ENCODE measurements at regions not wholly inside any gene's neighbourhood (a gene's known extent, or its start where the extent isn't known, plus 50 kb on each side); places are given as distances from the start of the nearest gene placed in this dataset.
A peak's percentile ranks its signal among the peaks of the same experiment; 100 is the strongest.
"Not testable (repeated sequence)": the region's sequence is repeated elsewhere in the genome, so short reads cannot be mapped to it uniquely, and the experiment has no call there.

GRCh38 chr6:120373185-120373584 is 961.1 kb downstream of the TBC1D32 start (continued):
- TF ChIP-seq USF1 (CRISPR knock-in tag; IDR thresholded peaks at IDR 0.05) (no peak), ZNF671 (CRISPR knock-in tag; IDR thresholded peaks at IDR 0.05) (no peak), TEAD4 (CRISPR knock-in tag; IDR thresholded peaks at IDR 0.05) (no peak)

- peaks cover 12% of the 10 kb centered on the region for H3K4me1 Mint-ChIP-seq
- peaks cover 34% of the 10 kb centered on the region for H3K9me3 Mint-ChIP-seq
- DNase-seq (ENCODE audit: low spot score) (peak; percentile 66), ATAC-seq (peak; percentile 81)
- no peak overlapping the region for H3K4me3 Mint-ChIP-seq
- TF ChIP-seq ETV6 (CRISPR knock-in tag; IDR thresholded peaks at IDR 0.05), result no peak
- no peak for TF ChIP-seq SP1 (CRISPR knock-in tag; conservative IDR thresholded peaks at IDR 0.05)
- no peak for TF ChIP-seq GTF2I (CRISPR knock-in tag; conservative IDR thresholded peaks at IDR 0.05)
- TF ChIP-seq E2F5 (CRISPR knock-in tag; IDR thresholded peaks at IDR 0.05), result no peak
- no peak for TF ChIP-seq TEAD4 (CRISPR knock-in tag; IDR thresholded peaks at IDR 0.05)
- no peak for TF ChIP-seq MLX (CRISPR knock-in tag; IDR thresholded peaks at IDR 0.05)
- TF ChIP-seq ZNF396 (CRISPR knock-in tag; IDR thresholded peaks at IDR 0.05; ENCODE audit: borderline replicate concordance), result no peak
- no peak for TF ChIP-seq GRHL2 (CRISPR knock-in tag; IDR thresholded peaks at IDR 0.05; ENCODE audit: insufficient replicate concordance, severe bottlenecking)
- TF ChIP-seq ZSCAN18 (CRISPR knock-in tag; IDR thresholded peaks at IDR 0.05), result no peak
- TF ChIP-seq PREB (CRISPR knock-in tag; IDR thresholded peaks at IDR 0.05; ENCODE audit: borderline replicate concordance), result no peak
- CTCF ChIA-PET, result no interaction called here
- H3K27me3 Mint-ChIP-seq (ENCODE audit: low read depth), result peaks cover 1% of the 10 kb centered on the region
- H3K27ac Mint-ChIP-seq, result no peak overlapping the region
- H3K36me3 Mint-ChIP-seq, result peaks cover 31% of the 10 kb centered on the region
- POLR2A ChIA-PET, result no interaction called here
Measured at GRCh38 chr6:120363429-120363828, 970.9 kb downstream of the TBC1D32 start.

- H3K27me3 Mint-ChIP-seq (ENCODE audit: low read depth); CTCF ChIA-PET; ATAC-seq; POLR2A ChIA-PET; H3K27ac Mint-ChIP-seq; H3K4me3 Mint-ChIP-seq: not testable (repeated sequence)
- peaks cover 40% of the 10 kb centered on the region for H3K36me3 Mint-ChIP-seq
- DNase-seq (ENCODE audit: low spot score), result peak; percentile 15
- peaks cover 55% of the 10 kb centered on the region for H3K9me3 Mint-ChIP-seq
- H3K4me1 Mint-ChIP-seq, result peaks cover 14% of the 10 kb centered on the region
Measured at GRCh38 chr6:120358535-120358934, 975.7 kb downstream of the TBC1D32 start.

GRCh38 chr6:120357447-120357846 is 976.8 kb downstream of the TBC1D32 start:
- POLR2A ChIA-PET, result no interaction called here
- Mint-ChIP-seq H3K4me1 (peaks cover 14% of the 10 kb centered on the region), H3K4me3 (no peak overlapping the region), H3K36me3 (peaks cover 36% of the 10 kb centered on the region), H3K27me3 (ENCODE audit: low read depth) (peaks cover 4% of the 10 kb centered on the region; the same call in 1 of the 2 replicates), H3K9me3 (peaks cover 50% of the 10 kb centered on the region), H3K27ac (no peak overlapping the region)
- ATAC-seq (no peak), DNase-seq (ENCODE audit: low spot score) (no peak)
- CTCF ChIA-PET, result no interaction called here
- TF ChIP-seq MAX (CRISPR knock-in tag; IDR thresholded peaks at IDR 0.05), result no peak
- TF ChIP-seq STAT6 (CRISPR knock-in tag; conservative IDR thresholded peaks at IDR 0.05; ENCODE audit: low read depth), result no peak
- no peak for TF ChIP-seq ATF2 (CRISPR knock-in tag; IDR thresholded peaks at IDR 0.05; ENCODE audit: borderline replicate concordance, low read depth)
- TF ChIP-seq ESRRA (CRISPR knock-in tag; IDR thresholded peaks at IDR 0.05; ENCODE audit: borderline replicate concordance), result no peak
- TF ChIP-seq EMX1 (CRISPR knock-in tag; IDR thresholded peaks at IDR 0.05), result no peak
- TF ChIP-seq NFYB (CRISPR knock-in tag; conservative IDR thresholded peaks at IDR 0.05; ENCODE audit: low read depth), result no peak
